Hepatocyte (in vitro differentiated cells): ENCODE measurements at regions not wholly inside any gene's neighbourhood (a gene's known extent, or its start where the extent isn't known, plus 50 kb on each side); places are given as distances from the start of the nearest gene placed in this dataset.

ENCODE experiments used
- EZH2 ChIP-seq: fragments of 200-600 bp; sonication (generic); IDR thresholded peaks from 2 replicates; pipeline ENCODE4 v1.6.1; 2016; ENCODE audit warnings: antibody characterized with exemption, mild to moderate bottlenecking, borderline replicate concordance
- TF ChIP-seq, protein P1 (sequence below): fragments of 200-600 bp; sonication (generic); IDR thresholded peaks from 2 replicates; pipeline ENCODE4 v1.5.1; 2016; ENCODE audit warnings: antibody characterized with exemption, mild to moderate bottlenecking; ENCODE audit not compliant: poor library complexity

DNA sequence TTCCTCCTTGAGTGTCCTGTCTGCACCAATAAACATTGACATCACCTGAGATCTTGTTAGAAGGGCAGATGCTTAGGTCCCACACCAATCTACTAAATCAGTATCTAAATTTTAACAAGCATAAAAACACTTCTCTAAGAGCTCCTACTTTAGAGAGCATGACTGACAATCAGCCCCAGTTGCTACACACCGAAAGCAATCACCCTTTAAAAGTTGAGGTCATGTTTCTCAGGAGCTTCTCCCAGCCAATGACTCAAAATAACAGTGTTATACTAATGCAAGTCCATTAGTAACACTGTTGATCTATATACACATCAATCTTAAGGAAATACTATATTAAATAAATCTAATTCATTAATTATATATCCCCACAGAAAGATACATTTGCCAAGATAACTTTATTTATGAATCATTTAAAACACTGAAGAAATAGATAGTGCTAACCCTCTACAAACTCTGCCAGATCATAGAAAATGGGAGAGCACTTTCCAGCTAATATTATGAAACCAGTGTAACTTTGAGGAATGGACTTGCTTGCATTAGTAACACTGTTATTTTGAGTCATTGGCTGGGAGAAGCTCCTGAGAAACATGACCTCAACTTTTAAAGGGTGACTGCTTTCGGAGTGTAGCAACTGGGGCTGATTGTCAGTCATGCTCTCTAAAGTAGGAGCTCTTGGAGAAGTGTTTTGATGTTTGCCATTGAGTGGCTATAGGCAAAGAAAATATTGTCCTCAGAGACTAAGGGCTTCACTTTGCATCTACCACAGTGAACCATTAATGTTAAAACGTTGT is 109.8 kb upstream of the HDX start:
- TF ChIP-seq, protein P1, sequence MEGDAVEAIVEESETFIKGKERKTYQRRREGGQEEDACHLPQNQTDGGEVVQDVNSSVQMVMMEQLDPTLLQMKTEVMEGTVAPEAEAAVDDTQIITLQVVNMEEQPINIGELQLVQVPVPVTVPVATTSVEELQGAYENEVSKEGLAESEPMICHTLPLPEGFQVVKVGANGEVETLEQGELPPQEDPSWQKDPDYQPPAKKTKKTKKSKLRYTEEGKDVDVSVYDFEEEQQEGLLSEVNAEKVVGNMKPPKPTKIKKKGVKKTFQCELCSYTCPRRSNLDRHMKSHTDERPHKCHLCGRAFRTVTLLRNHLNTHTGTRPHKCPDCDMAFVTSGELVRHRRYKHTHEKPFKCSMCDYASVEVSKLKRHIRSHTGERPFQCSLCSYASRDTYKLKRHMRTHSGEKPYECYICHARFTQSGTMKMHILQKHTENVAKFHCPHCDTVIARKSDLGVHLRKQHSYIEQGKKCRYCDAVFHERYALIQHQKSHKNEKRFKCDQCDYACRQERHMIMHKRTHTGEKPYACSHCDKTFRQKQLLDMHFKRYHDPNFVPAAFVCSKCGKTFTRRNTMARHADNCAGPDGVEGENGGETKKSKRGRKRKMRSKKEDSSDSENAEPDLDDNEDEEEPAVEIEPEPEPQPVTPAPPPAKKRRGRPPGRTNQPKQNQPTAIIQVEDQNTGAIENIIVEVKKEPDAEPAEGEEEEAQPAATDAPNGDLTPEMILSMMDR = no peak
- TF ChIP-seq EZH2 = no peak
